HG02970 (cell line): ENCODE measurements at regions not wholly inside any gene's neighbourhood (a gene's known extent, or its start where the extent isn't known, plus 50 kb on each side); places are given as distances from the start of the nearest gene placed in this dataset.

Experiments
- ATAC-seq: cut with Tn5 transposase; IDR thresholded peaks from one replicate; pipeline ENCODE4 v1.9.1; 2021; ENCODE audit warnings: mild to moderate bottlenecking, moderate library complexity, moderate number of reproducible peaks; ENCODE audit not compliant: unreplicated experiment, low FRiP score

GRCh38 chr15:70261083-70261482 is 163.4 kb upstream of the TLE3 start:
- no peak for ATAC-seq

GRCh38 chr15:70260580-70260979 is 162.9 kb upstream of the TLE3 start:
- ATAC-seq = no peak

GRCh38 chr15:70259640-70260508 is 162.2 kb upstream of the TLE3 start:
- no peak for ATAC-seq

DNA sequence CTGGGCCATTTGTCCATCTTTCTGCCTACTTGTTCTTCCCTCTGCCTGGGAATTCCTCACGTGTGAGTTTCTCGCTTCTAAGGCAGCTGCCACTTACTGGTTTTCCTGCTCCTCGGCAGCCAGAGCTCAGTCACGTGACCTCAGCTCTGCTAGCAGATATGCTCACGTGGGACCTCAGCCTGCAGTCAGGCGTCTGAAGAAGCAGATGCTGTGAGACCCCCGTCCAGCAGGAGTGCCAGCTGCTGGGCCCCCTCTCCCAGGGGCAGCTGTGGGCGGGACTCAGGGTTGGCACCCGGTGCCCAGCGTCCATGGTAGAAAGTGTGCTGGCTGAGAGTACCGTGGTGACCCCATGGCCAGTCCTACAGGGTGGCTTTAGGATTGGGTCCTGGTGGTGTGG is 161.3 kb upstream of the TLE3 start:
- no peak for ATAC-seq

- ATAC-seq = no peak
Observed at GRCh38 chr15:70258369-70259027, 160.8 kb upstream of the TLE3 start.

GRCh38 chr15:70257573-70258248 is 160.0 kb upstream of the TLE3 start:
- ATAC-seq = no peak

DNA sequence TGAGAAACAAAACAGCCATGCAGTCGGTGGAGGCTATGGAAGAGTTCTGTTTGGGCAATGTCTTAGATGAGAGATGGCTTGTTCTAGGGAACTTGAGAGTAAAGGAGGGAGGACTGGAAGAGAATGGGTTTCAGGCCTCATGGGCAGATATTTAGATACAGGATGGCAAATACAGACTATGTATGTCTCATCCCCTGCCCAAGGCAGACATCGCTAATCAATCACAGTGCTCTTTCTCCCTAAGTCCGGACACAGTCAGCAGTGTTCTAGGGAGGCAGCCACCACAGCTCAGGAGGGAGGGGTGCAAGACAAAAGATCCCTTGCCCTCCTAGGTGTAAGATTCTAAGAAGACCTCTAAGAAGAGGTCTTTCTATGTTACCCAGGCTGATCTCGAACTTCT is 159.3 kb upstream of the TLE3 start:
- no peak for ATAC-seq

DNA sequence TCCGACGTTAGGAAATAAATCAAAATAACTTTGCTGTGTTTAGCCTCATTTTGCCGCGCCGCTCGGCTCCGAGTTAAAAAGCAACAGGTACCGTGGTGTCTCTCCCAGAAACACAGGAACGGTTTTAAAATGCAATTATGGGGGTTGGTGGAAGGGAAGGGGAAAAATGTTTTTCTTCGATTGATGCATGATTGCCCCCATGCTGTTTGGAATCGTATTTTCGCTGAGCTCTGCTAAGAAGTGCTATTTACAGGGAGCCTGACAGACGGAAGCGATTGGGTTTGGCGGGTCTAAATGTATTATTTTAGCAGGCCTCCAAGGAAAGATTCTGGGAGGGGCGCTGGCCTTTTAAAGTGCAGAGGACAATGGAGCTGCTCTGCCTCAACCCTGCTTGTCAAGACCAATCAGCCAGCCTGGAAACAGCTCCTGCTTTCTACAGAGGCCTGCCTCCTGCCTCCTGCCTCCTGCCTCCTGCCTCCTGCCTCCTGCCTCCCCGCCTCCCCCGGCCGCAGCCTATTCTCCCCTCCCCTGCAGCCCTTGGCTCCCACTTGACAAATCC is 156.7 kb upstream of the TLE3 start:
- no peak for ATAC-seq

- no peak for ATAC-seq
Observed at GRCh38 chr15:70253461-70254156, 155.9 kb upstream of the TLE3 start.

DNA sequence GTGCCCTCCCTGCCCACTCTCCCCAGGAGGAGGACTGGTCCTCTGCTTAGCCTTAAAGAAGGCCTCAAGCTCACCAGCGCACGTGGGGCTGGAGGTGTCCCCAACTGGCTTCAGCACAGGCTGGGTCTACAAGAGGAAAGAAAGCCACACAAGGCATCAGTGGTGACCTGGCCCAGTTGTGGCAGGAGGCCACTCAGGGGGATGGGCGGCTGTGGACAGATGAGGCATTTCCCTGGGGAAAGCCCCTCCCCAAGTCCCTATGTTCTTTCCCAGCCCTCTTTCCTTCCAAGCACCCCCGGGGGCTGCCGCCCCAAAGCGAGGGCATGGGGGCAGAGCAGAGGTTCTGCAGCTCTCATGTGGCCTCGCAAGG is 155.2 kb upstream of the TLE3 start:
- no peak for ATAC-seq

DNA sequence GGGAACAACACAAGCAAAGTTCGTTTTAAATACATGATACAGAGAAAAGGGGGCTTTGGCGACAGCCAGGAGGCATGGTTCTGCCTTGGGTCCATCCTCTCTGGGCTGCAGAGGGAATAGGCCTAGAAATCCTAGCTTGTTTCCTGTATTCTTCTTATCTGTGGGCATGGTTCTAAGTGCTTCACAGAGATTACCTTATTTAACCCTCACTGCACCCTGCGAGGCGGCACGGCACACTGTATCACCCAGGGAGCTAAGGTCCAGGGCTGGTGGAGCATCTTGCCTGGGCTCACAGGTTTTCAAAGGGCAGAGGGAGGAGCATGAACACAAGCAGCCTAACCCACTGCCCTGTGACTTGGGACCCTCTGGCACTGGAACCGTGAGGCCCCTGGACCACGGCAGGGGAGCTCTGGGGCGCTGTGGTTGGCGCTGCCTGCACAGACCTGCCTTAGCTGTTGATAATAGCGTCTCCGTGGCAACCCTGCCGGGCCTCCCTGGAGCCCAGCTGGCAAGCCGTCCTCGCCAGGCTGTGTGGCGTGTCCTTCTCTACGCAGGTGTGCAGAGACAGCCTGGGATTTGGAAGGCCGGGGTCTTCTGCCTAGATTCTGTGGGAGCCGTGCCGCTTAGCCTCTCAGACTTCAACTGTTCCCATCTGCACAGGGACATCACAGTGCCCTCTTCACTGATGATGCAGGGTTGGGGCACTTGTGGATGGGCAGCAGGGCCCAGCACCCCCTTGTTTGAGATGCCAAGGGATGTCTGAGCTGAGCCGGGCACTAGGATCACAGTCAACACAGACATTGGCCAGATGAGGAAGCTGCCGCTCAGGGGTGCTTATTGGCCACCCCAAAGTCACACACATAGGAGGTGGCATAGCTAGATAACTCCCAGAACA is 154.6 kb upstream of the TLE3 start:
- ATAC-seq = no peak

DNA sequence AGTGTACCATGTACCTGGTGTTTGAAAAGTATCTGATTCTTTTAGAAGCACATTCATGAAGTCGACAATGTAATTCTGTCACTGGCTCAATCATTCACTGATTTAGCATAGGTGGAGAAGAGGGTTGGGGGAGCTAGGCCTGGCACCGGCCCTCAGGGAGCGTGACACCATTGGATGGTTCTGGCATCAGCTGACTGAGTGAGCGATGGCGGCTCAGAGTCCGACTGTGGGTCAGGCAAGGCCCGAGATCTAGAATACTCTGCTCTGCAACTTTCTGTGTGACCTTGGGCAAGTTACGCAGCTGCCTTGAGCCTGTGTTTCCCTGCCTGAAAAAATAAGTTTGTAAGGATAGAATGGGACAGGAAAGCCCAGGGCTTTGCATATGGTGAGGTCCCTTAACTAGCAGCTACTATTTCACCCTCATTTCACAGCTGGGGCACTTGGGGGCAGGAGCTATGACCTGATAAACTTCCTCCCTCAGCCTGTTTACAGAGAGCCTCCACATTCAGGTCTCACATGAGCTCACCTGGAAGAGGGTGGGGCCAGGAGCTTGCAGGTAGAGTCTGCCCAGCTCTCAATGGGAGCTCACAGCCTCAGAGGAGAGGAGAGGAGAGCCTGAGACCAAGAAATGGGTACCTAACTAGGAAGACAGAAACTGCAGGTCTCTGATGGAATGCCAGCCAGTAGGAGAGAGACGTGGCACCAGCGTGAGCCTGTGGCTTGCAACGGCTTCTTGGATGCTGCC is 153.7 kb upstream of the TLE3 start:
- ATAC-seq = no peak

GRCh38 chr15:70250208-70251201 is 152.8 kb upstream of the TLE3 start:
- ATAC-seq = no peak

DNA sequence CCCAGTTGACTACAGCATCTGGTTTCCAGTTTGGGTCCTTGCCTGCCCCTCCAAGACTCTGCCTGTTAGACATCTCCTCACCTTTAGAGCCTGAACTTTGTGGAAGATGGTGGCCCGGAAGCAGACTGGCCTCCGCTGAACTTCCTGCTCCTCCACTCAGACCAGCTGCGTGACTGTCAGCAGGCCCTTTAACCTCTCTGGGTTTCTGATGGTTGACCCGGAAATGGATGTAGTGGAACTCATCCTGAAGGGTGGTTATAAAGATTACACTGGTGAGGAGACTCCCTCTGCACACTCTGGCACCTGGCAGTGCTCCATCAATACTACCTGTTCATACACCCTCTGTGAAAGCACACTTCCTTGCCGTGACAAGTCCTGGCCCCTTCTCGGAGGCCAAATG is 151.9 kb upstream of the TLE3 start:
- ATAC-seq = no peak

- no peak for ATAC-seq
Observed at GRCh38 chr15:70248116-70249025, 150.7 kb upstream of the TLE3 start.

DNA sequence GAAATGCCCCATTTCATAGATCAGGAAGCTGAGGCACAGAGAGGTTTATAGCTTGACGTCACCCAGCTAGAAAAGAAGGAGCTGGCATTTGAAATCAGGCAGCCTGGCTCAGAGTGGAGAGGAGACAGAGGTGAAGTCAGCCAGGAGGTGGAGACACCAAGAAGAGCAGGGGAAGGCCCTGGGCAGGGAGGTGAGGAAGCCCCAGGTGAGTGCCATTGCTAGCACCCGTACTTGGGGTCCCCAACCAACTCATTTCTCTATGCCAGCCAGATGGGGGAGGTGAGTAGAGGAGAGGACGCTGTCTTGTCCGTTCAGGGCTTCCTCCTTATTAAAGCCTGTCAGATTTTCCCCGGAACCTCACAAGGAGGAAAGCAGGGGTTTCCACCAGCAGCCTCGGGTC is 149.6 kb upstream of the TLE3 start:
- ATAC-seq = no peak
